ENCODE measurements at regions not wholly inside any gene's neighbourhood (a gene's known extent, or its start where the extent isn't known, plus 50 kb on each side); places are given as distances from the start of the nearest gene placed in this dataset.

- no peak for TF ChIP-seq ZNF175 (tag by site-specific recombination; IDR thresholded peaks at IDR 0.05)
- TF ChIP-seq ZNF140 (tag by site-specific recombination; IDR thresholded peaks at IDR 0.05), result no peak
- TF ChIP-seq ZBTB1 (tag by site-specific recombination; IDR thresholded peaks at IDR 0.05), result no peak
These were observed 1367.3 kb upstream of the TMEFF2 start (continued) for GRCh38 chr2:193562031-193562430.

GRCh38 chr2:193561054-193561453 is 1366.3 kb upstream of the TMEFF2 start:
- H3K9me3 ChIP-seq (ENCODE audit: control insufficient read depth, insufficient read depth, low read depth, low read length), result no peaks in the 10 kb centered on the region
- TF ChIP-seq, protein P1, sequence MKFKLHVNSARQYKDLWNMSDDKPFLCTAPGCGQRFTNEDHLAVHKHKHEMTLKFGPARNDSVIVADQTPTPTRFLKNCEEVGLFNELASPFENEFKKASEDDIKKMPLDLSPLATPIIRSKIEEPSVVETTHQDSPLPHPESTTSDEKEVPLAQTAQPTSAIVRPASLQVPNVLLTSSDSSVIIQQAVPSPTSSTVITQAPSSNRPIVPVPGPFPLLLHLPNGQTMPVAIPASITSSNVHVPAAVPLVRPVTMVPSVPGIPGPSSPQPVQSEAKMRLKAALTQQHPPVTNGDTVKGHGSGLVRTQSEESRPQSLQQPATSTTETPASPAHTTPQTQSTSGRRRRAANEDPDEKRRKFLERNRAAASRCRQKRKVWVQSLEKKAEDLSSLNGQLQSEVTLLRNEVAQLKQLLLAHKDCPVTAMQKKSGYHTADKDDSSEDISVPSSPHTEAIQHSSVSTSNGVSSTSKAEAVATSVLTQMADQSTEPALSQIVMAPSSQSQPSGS (tag by site-specific recombination; IDR thresholded peaks at IDR 0.05; ENCODE audit: low read depth), result no peak
- TF ChIP-seq ZNF596 (tag by site-specific recombination; IDR thresholded peaks at IDR 0.05) (no peak), REPIN1 (tag by site-specific recombination; IDR thresholded peaks at IDR 0.05; ENCODE audit: low read depth) (no peak), ZNF624 (tag by site-specific recombination; IDR thresholded peaks at IDR 0.05) (no peak)
- no peak overlapping the region for H3K27ac ChIP-seq (ENCODE audit: extremely low read depth, low read depth, low read length)
- H3K4me1 ChIP-seq (ENCODE audit: control insufficient read depth, insufficient read depth, low read length), result no peaks in the 10 kb centered on the region
- ChIA-PET POLR2A (no interaction called here), CTCF (interaction anchor here (0.7 kb wide), 1 partner anchor 84 kb away, joined by 3 read pairs; no protein-coding TSS in a partner anchor)
- H3K36me3 ChIP-seq (ENCODE audit: control insufficient read depth in 2 of 2, insufficient read depth in 1 of 2, low read length in 2 of 2), result no peaks in the 10 kb centered on the region
- no peak overlapping the region for H3K4me3 ChIP-seq (ENCODE audit: low read depth, low read length)

DNA sequence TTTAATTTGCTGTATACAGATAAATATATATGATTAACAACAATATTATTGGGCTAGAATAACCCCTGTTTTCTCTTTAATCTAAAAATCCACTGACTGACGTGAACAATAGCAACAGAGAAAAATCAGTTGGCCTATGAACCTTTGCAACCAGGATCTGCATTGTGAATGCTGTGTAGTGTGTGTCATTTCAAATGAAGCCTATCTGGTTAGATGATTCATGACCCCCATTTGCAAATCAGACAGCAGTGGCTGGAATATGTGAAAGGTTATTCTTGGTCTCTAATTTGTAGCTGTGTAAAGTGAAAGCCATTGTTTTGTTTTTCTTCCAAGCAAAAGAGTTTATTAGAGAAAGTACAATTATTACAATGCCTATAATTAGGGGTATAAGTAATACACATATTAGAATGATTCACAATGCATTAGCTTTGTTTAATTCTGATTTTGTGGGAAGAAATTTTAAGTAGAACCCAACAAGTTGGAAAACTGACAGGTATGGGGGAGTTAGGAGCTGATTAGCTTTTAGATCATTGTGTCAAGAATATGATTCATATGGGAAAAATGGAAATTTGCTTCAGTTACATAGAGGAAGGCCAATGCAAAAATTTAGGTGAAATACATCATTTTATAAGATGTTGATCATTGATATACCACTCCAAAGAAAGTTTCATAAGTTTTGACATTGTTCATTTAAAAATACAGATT is 1362.2 kb upstream of the TMEFF2 start:
- Histone ChIP-seq H3K36me3 (ENCODE audit: control insufficient read depth in 2 of 2, insufficient read depth in 1 of 2, low read length in 2 of 2) (no peaks in the 10 kb centered on the region), H3K9me3 (ENCODE audit: control insufficient read depth, insufficient read depth, low read depth, low read length) (no peaks in the 10 kb centered on the region), H3K27ac (ENCODE audit: extremely low read depth, low read depth, low read length) (no peak overlapping the region), H3K4me3 (ENCODE audit: low read depth, low read length) (no peak overlapping the region), H3K4me1 (ENCODE audit: control insufficient read depth, insufficient read depth, low read length) (no peaks in the 10 kb centered on the region)
- TF ChIP-seq ZSCAN23 (tag by site-specific recombination; IDR thresholded peaks at IDR 0.05), result no peak
- no peak for TF ChIP-seq ZNF19 (tag by site-specific recombination; IDR thresholded peaks at IDR 0.05; ENCODE audit: low read depth)
- no peak for TF ChIP-seq ZNF664 (tag by site-specific recombination; IDR thresholded peaks at IDR 0.05)
- TF ChIP-seq, protein P2, sequence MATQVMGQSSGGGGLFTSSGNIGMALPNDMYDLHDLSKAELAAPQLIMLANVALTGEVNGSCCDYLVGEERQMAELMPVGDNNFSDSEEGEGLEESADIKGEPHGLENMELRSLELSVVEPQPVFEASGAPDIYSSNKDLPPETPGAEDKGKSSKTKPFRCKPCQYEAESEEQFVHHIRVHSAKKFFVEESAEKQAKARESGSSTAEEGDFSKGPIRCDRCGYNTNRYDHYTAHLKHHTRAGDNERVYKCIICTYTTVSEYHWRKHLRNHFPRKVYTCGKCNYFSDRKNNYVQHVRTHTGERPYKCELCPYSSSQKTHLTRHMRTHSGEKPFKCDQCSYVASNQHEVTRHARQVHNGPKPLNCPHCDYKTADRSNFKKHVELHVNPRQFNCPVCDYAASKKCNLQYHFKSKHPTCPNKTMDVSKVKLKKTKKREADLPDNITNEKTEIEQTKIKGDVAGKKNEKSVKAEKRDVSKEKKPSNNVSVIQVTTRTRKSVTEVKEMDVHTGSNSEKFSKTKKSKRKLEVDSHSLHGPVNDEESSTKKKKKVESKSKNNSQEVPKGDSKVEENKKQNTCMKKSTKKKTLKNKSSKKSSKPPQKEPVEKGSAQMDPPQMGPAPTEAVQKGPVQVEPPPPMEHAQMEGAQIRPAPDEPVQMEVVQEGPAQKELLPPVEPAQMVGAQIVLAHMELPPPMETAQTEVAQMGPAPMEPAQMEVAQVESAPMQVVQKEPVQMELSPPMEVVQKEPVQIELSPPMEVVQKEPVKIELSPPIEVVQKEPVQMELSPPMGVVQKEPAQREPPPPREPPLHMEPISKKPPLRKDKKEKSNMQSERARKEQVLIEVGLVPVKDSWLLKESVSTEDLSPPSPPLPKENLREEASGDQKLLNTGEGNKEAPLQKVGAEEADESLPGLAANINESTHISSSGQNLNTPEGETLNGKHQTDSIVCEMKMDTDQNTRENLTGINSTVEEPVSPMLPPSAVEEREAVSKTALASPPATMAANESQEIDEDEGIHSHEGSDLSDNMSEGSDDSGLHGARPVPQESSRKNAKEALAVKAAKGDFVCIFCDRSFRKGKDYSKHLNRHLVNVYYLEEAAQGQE (tag by site-specific recombination; IDR thresholded peaks at IDR 0.05), result no peak
- TF ChIP-seq, protein P1 (tag by site-specific recombination; IDR thresholded peaks at IDR 0.05; ENCODE audit: low read depth), result no peak
- TF ChIP-seq BCL11B (tag by site-specific recombination; IDR thresholded peaks at IDR 0.05; ENCODE audit: low read depth), result no peak
- no peak for TF ChIP-seq ZNF184 (tag by site-specific recombination; IDR thresholded peaks at IDR 0.05)
- no peak for TF ChIP-seq ZNF48 (tag by site-specific recombination; IDR thresholded peaks at IDR 0.05)
- no peak for TF ChIP-seq ZNF677 (tag by site-specific recombination; IDR thresholded peaks at IDR 0.05)
- TF ChIP-seq ZNF239 (tag by site-specific recombination; IDR thresholded peaks at IDR 0.05), result no peak
- ChIA-PET POLR2A (no interaction called here), CTCF (no interaction called here)
